HAP-1 (cell line): ENCODE measurements at regions not wholly inside any gene's neighbourhood (a gene's known extent, or its start where the extent isn't known, plus 50 kb on each side); places are given as distances from the start of the nearest gene placed in this dataset.

Experiments used
- DNase-seq, 2 experiments: peaks; one replicate each; pipeline ENCODE4 v3.0.0-alpha.2; 2016 to 2020; ENCODE audit warnings: low spot score in 2 of 2
- H3K27me3 ChIP-seq: fragments of 250-450 bp; sonication (Bioruptor Pico); 2 replicates; pipeline ENCODE4 v1.5.1; 2020; ENCODE audit warnings: low read depth, mild to moderate bottlenecking, moderate library complexity
- H3K36me3 ChIP-seq: fragments of 250-450 bp; sonication (Bioruptor Pico); replicated peaks from 2 replicates; pipeline ENCODE4 v1.5.1; 2020; ENCODE audit warnings: mild to moderate bottlenecking
- H3K4me1 ChIP-seq: fragments of 250-450 bp; sonication (Bioruptor Pico); 2 replicates; pipeline ENCODE4 v1.5.1; 2020; ENCODE audit warnings: mild to moderate bottlenecking
- H3K4me3 ChIP-seq: fragments of 250-450 bp; sonication (Bioruptor Pico); 2 replicates; pipeline ENCODE4 v1.5.1; 2020; ENCODE audit warnings: mild to moderate bottlenecking, moderate library complexity
- H3K9me3 ChIP-seq: fragments of 250-450 bp; sonication (Bioruptor Pico); 2 replicates; pipeline ENCODE4 v1.5.1; 2020; ENCODE audit warnings: mild to moderate bottlenecking, moderate library complexity
- in situ Hi-C: fragments of 300-500 bp; cut with MboI; formaldehyde crosslinking; loops from 3 replicates; pipeline ENCODE4 v1.14.3; 2020; ENCODE audit warnings: low sequenced_read_pairs, inconsistent platforms, mixed read lengths

DNA sequence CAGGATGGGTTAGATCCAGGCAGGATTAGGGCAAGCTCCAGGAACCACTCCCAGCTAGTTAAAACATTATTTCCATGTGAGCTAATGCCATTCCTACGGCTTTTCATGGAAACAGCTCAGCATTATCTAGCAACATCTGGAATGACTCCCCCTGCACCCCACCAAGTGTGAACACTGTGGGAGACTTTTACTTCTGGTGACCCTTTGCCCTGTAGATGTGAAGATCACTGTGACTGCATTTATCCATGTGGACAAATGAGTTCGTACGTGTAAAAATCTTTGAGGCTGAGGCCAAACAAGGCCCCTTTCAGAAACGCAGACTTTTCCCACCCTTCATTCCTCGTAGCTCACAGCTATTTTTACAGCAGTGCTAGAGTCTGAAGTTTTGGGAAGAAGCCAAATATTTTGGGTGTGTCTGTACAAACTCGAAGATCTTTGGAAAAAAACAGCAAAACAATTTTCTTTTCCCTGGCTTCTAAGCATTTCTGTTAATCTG lies 221.8 kb upstream of the SOX4 start:
- H3K4me3 ChIP-seq: no peak overlapping the region
- no peaks in the 10 kb centered on the region; the same call in 1 of the 2 replicates for H3K4me1 ChIP-seq
- H3K9me3 ChIP-seq: no peaks in the 10 kb centered on the region
- DNase-seq: no peak
- no peaks in the 10 kb centered on the region for H3K36me3 ChIP-seq
- in situ Hi-C loops: no loop called here
- no peaks in the 10 kb centered on the region for H3K27me3 ChIP-seq

DNA sequence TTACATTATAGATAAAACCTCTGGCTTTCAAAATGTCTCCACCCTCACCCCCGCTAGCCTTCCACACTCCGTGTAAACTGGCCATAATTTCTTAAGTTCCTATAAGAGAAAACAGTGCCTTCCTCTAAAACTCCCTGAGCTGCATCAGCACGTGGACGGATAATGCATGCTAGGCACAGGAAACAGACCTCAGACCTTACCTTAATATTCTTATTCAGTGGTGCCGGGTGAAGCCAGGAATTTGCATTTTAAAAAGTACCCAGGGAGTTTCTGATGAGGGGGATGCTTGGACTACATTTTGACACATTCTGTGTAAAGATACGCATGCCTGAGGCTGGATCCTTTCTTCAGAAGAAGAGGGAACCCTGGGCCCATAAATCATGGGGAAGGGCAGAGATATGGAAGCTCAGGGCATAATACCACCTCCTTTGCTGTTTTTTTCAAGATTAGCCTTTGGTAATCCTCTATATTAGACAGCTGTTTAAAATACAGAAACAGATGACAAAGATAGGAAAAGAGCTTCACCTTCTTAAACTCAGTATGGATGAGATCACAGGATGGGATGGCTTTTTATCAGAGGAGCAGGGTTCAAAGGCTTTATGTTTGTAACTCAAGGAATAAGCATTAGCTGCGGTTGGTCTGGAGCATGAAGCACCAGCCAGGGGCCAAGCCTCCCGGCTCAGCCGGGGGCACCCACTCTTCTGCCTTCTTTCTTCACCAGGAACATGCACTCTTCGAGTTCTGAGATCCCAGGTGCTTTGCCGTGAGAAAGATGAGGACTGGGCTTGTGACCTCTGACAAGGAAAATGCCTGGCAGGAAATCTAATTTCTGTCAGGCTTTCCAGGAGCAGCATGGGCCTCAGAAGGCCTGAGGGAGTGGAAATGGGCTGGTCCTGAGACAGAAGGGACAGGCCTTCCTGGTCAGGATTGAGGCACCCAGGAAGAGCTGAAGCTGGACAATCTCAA lies 218.1 kb upstream of the SOX4 start:
- no peak for DNase-seq
- in situ Hi-C loops: no loop called here
- no peaks in the 10 kb centered on the region for H3K9me3 ChIP-seq
- H3K27me3 ChIP-seq: no peaks in the 10 kb centered on the region
- H3K4me3 ChIP-seq: no peak overlapping the region
- no peaks in the 10 kb centered on the region for H3K36me3 ChIP-seq
- no peaks in the 10 kb centered on the region; the same call in 1 of the 2 replicates for H3K4me1 ChIP-seq

DNA sequence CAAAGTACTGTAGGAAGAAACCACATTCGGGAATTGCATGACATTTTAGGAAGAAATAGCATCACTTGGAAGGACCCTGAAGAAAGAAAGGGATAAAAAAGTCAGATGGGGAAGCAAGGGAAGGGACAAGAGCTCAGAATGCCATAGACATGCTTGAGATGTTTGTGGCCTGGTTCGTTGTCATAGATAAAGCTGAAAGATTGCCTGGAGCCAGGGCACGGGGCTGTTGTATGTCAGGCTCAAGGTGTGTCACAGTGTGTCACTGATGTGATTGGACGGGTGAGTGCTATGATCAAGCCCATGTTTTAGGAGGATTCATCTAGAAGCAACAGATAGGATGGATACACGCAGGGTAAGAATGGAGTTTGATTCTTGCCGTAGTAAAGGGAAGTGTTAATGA lies 216.2 kb upstream of the SOX4 start:
- no peaks in the 10 kb centered on the region for H3K36me3 ChIP-seq
- H3K9me3 ChIP-seq: no peaks in the 10 kb centered on the region
- in situ Hi-C loops: no loop called here
- DNase-seq: no peak
- no peak overlapping the region for H3K4me3 ChIP-seq
- no peaks in the 10 kb centered on the region for H3K27me3 ChIP-seq
- no peaks in the 10 kb centered on the region for H3K4me1 ChIP-seq

DNA sequence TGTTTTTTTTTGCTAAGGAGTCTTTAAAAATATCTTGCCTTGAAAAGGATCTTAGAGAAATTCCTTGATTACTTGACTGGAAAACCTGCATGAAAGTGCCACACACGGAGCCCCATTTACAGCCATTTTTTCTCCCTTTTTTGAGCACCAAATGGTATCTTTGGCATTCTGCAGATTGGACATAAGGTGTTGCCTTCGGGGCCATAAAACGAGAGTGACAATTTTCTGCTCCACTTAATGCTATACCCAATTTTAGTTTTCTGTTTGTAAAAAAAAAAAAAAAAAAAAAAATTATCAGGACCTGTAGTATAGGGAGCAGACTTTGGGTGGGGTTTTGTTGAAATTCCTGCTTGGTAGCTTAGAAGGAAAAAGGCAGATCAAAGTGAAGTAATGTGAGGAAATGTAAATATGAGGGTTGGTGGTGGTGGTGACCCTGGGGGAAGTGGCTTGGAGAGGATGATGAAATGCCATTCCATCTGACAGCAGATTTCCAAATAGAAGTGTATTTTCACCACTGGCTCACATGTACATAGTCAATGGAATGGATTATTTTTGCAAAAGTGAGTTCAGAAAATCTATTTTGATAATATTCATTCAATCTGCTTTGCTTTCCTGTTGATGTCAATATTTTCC lies 212.1 kb upstream of the SOX4 start:
- no peak for DNase-seq
- in situ Hi-C loops: no loop called here
- Histone ChIP-seq H3K4me3 (no peak overlapping the region), H3K27me3 (no peaks in the 10 kb centered on the region), H3K4me1 (no peaks in the 10 kb centered on the region), H3K9me3 (no peaks in the 10 kb centered on the region), H3K36me3 (no peaks in the 10 kb centered on the region)

DNA sequence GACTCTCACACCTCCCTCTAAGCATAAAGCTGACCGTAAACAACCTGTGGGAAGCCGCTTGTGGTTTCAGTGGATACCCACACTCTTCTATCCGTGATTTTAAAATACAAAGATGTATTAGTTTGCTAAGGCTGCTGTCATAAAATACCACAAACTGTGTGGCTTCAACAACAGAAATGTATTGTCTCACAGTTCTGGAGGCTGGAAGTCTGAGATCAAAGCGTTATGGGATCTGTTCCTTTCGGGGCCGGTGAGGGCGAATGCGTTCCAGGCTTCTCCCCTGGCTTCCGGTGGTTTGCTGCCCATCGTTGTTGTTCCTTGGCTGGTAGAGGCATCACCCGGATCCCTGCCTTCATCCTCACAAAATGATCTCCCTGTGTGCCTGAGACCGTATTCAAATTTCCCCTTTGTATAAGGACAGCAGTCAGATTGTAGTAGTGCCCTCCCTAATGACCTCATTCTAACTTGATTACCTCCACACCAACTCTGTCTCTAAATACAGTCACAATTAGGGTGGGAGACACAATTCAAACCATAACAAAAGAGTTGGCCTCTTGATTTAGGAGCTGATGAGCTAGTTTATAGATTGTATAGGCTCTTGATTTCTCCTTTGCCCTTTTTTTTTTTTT lies 210.6 kb upstream of the SOX4 start:
- no peaks in the 10 kb centered on the region for H3K9me3 ChIP-seq
- DNase-seq: no peak
- no peaks in the 10 kb centered on the region for H3K4me1 ChIP-seq
- no peaks in the 10 kb centered on the region for H3K36me3 ChIP-seq
- no peak overlapping the region for H3K4me3 ChIP-seq
- no peaks in the 10 kb centered on the region for H3K27me3 ChIP-seq
- in situ Hi-C loops: no loop called here

DNA sequence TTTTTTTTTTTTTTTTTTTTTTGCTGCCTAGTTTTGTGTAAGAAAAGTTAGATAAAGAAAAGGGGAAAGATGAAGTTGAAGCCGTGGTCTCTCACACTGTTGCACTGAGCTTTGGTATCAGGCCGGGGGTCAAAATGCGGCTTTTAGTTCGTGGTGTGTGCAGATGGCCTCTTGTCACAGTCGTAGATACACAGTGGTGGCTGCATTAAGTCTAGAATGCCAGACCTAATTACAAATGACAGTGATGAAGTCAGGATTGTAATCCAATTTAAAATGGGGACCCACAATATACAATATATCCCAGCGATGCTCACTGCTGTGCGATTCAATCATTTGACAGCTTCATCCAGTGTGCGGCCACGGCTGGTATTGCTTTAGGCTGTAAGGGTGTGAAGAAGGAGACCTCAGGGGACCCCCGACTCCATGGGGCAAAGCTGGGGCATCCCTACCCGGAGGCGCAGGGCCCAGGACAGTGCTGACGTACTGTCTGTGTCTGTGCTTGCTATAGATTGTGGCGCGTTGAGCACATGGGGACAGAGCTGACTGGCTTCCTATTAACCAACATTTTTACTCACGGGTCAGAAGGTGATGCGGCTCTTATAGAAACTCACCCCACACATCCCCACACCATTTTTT lies 210.0 kb upstream of the SOX4 start:
- Histone ChIP-seq H3K4me3 (no peak overlapping the region), H3K36me3 (no peaks in the 10 kb centered on the region), H3K27me3 (no peaks in the 10 kb centered on the region), H3K9me3 (no peaks in the 10 kb centered on the region), H3K4me1 (no peaks in the 10 kb centered on the region)
- in situ Hi-C loops: no loop called here
- DNase-seq: no peak

DNA sequence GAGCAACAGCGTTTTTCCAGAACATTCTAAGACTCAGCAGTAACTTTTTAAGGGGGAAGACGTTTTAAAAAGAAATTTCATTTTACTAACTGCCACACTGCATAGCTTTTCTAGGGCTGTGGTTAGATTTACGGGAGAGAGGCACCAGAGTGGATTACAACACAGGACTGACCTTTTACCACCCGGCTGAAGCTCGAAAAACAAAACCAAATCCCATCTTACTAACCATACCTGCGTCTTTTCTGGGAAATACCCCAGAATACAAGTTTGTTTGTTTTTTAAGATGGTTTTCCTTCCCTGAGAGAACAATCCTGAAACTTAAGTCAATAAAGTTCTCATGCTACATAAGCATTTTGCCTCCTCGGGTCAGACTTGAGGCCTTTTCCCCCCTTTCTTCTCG lies 209.3 kb upstream of the SOX4 start:
- in situ Hi-C loops: no loop called here
- no peak overlapping the region for H3K4me3 ChIP-seq
- no peak for DNase-seq

DNA sequence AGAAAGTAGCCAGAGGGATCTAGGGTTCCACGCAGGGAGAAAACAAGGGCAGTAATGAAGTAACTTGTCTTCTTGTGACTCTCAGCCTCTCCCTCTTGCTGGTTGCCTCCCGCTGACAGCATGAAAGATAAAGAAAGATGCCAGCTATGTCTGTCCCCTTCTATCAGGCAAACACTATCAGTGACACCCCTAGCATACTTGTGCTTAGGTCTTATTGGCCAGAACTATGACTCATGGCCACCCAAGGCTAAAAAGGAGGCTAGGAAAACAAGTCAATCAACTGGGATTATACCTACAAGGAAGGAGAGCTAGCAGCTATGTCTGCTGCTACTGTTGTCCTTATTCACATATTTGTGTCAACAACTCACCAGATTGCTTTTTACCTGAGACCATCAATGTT lies 206.8 kb upstream of the SOX4 start:
- Histone ChIP-seq H3K4me3 (no peak overlapping the region), H3K36me3 (no peaks in the 10 kb centered on the region), H3K27me3 (no peaks in the 10 kb centered on the region), H3K4me1 (no peaks in the 10 kb centered on the region), H3K9me3 (no peaks in the 10 kb centered on the region)
- in situ Hi-C loops: no loop called here
- DNase-seq: no peak

More for the DNA sequence above, 209.3 kb upstream of the SOX4 start:
- H3K9me3 ChIP-seq: no peaks in the 10 kb centered on the region
- no peaks in the 10 kb centered on the region for H3K27me3 ChIP-seq
- H3K36me3 ChIP-seq: no peaks in the 10 kb centered on the region
- H3K4me1 ChIP-seq: no peaks in the 10 kb centered on the region

DNA sequence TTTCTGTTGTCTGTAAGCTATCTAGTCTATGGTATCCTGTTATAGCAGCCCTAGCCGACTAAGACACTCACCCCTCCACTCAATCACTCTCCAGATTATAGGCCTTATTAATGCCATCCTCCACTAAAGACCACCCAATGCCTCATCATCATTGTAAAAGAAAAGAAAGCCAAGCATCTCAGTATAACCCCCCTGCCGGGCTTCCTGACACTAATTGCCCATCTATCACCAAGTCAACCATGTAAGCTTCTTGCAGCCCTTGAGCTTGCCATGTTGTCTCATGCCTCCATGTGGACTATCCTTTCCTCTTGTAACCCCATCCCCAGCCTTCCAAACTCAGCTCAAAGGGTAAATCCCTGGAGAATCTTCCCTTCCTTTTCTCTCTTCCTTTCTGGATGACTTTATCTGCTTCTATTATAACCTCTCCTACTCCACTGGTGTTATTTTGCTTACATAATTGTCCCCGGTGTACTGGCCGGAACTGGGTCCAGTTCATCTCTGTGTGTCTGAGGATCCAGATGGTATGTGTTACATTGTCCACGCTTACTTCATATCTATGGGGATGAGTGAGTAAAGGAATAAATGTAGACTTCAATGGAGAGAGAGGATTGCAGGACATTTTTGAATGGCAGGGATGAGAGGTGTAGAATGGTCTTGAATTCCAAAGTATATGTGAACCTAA lies 202.9 kb upstream of the SOX4 start:
- Histone ChIP-seq H3K27me3 (no peaks in the 10 kb centered on the region), H3K4me1 (no peaks in the 10 kb centered on the region), H3K36me3 (no peaks in the 10 kb centered on the region), H3K9me3 (no peaks in the 10 kb centered on the region), H3K4me3 (no peak overlapping the region)
- in situ Hi-C loops: no loop called here
- no peak for DNase-seq

DNA sequence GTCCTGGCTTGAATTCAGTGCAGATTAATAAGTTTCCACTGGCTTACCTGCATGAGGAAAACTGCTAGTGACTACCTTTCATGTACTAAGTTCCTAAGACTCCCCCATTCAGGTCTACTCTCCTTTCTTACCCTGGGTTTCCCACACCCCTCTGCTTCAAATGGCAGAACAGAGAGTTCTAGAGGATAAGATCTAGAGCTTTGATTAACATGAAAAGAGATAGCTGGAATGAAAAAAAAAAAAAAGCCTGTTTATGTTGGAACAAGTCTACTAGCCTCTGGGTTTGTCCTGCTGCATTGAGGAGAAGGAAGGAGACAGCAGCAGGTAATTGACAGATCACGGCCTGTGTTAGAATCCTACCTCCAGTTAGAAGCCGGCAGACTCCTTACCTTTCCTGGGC lies 201.4 kb upstream of the SOX4 start:
- Histone ChIP-seq H3K9me3 (no peaks in the 10 kb centered on the region), H3K4me3 (no peak overlapping the region), H3K27me3 (no peaks in the 10 kb centered on the region), H3K4me1 (no peaks in the 10 kb centered on the region), H3K36me3 (no peaks in the 10 kb centered on the region)
- no peak for DNase-seq
- in situ Hi-C loops: no loop called here

DNA sequence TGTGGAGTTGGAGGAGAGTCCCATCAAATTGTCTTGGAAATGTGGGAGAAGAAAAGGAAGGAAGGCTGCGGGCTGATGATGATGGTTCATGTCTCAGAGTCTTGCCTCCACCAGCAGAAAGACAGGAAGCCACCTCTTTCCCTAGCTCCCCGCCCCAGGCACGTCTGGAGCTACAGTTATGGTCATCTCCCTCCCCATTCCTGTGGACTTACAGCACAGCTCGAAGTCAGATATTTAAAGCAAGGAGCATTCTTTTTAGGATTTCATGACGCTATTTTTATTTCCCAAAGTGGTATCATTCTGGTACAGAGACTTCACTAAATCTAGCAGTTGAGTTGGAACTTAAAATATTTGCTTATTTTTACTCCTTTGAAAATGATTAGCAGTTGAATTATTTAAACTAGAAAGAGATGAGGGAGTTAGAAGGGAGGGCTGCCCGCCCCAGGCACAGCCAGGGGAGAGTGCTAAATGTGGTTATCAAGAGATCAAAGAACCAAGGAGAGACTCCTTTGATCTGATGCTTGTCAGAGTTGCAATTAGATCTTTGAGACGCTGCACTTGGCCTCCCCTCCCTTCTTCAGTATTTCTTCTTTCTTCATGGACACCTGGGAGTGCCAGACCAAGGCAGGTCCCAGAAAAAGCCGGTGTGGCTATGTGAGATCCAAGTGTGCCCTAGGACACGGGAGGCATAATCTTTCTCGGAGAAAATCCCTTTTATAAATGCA lies 199.9 kb upstream of the SOX4 start:
- H3K27me3 ChIP-seq: no peaks in the 10 kb centered on the region
- no peak overlapping the region for H3K4me3 ChIP-seq
- in situ Hi-C loops: no loop called here
- no peaks in the 10 kb centered on the region for H3K9me3 ChIP-seq
- H3K4me1 ChIP-seq: no peaks in the 10 kb centered on the region
- H3K36me3 ChIP-seq: no peaks in the 10 kb centered on the region
- DNase-seq: no peak

DNA sequence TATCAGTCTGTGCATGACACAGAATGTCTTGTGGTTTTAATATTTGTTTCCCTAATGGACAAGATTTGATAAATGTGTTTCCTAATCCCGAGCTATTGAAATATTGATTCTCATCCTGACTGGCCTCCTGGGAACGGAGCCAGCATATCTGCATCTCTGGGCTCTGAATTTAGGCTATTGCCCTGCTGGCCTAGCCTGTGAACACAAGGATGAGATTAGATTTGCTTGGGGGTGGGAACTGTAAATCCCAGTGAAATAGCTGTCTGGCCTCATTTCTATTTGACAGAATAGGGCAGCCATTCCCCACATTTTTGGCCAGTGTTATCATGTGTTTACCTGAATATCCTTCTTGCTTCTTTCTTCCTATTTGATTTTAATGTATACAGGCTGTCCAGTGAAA lies 198.4 kb upstream of the SOX4 start:
- in situ Hi-C loops: no loop called here
- no peak for DNase-seq
- H3K27me3 ChIP-seq: no peaks in the 10 kb centered on the region
- no peaks in the 10 kb centered on the region for H3K36me3 ChIP-seq
- no peak overlapping the region for H3K4me3 ChIP-seq
- no peaks in the 10 kb centered on the region for H3K4me1 ChIP-seq
- H3K9me3 ChIP-seq: no peaks in the 10 kb centered on the region

DNA sequence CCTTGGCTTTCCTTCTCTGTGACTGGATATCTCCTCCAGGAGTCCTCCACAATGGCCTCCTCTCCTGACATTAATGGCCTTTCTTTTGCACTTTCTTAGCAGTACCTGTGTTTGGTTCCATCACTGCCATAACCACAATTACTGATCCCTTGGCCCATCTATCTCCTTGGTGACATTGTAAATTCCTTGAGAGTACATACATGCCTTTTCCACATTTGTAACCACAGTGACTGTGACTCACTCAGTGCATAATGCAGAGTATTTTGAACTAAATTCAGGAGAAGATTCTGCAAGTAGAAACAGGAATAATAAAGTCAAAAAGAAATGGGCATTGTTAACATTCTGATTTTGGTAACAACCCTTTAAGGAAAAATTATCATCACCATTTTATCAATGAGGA lies 197.2 kb upstream of the SOX4 start:
- Histone ChIP-seq H3K36me3 (no peaks in the 10 kb centered on the region), H3K4me1 (no peaks in the 10 kb centered on the region), H3K4me3 (no peak overlapping the region), H3K9me3 (no peaks in the 10 kb centered on the region), H3K27me3 (no peaks in the 10 kb centered on the region)
- DNase-seq: no peak
- in situ Hi-C loops: no loop called here
